ENCODE measurements at regions not wholly inside any gene's neighbourhood (a gene's known extent, or its start where the extent isn't known, plus 50 kb on each side); places are given as distances from the start of the nearest gene placed in this dataset.

DNA sequence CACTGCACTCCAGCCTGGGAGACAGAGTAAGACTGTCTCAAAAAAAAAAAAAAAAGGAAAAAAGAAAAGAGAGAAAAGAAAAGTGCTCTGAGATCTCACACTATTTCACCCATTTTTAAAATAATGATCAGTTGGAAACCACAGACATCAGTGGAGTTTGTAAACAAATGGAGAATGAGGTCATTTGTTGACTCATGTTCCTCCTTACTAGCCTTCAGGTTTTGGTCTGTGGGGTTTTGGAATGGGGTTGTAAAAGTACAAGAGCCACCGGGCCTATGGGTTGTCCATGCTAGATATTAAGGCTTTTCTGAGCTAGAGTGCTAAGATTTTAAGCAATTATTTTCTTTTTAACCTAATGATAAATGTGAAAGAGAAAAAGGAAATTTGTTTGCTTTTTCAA lies 104.4 kb upstream of the PRL start:
- TF ChIP-seq, protein P1, sequence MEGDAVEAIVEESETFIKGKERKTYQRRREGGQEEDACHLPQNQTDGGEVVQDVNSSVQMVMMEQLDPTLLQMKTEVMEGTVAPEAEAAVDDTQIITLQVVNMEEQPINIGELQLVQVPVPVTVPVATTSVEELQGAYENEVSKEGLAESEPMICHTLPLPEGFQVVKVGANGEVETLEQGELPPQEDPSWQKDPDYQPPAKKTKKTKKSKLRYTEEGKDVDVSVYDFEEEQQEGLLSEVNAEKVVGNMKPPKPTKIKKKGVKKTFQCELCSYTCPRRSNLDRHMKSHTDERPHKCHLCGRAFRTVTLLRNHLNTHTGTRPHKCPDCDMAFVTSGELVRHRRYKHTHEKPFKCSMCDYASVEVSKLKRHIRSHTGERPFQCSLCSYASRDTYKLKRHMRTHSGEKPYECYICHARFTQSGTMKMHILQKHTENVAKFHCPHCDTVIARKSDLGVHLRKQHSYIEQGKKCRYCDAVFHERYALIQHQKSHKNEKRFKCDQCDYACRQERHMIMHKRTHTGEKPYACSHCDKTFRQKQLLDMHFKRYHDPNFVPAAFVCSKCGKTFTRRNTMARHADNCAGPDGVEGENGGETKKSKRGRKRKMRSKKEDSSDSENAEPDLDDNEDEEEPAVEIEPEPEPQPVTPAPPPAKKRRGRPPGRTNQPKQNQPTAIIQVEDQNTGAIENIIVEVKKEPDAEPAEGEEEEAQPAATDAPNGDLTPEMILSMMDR (IDR thresholded peaks at IDR 0.05), result no peak
- no peak for TF ChIP-seq POLR2A (IDR thresholded peaks at IDR 0.05)

All from right lobe of liver (tissue), 4 donors.